ENCODE measurements at regions not wholly inside any gene's neighbourhood (a gene's known extent, or its start where the extent isn't known, plus 50 kb on each side); places are given as distances from the start of the nearest gene placed in this dataset.

DNA sequence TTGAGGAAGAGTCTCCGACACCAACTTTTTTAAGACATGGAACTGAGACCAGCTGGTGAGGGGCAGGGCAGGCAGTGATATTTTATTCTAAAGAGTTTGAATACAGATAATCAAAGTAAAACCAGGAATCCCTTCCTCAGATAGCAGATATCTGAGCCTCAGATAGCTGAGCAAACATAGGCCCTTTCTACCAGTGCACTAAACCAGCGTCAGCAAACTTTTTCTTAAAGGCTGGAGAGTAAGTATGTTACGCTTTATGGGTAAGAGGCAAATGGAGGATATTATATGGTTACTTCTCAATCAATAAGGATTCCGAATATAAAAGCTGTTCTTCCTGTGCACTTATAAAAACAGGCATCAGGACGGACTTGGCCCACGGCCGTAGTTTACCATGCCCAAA lies 73.9 kb downstream of the WNT5A start:
- DNase-seq = no peak

DNA sequence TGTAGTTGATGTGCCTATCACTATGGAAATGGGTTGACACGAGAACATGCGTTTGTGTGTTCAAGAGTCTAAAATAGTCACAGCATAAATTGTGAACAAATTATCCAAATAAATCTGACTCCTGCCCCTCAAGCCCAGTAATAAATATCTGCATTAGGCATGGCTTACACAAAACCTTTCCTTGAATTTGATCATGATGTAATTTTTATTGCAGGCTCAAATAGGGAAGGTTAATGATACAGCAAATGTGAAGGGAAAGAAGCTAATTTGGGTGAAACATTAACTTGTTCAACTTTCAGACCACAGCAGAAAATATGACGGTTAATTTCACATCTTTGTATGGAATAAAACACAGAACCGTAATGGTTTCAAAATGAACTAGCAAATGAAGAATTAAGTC lies 74.6 kb downstream of the WNT5A start:
- DNase-seq = no peak

DNA sequence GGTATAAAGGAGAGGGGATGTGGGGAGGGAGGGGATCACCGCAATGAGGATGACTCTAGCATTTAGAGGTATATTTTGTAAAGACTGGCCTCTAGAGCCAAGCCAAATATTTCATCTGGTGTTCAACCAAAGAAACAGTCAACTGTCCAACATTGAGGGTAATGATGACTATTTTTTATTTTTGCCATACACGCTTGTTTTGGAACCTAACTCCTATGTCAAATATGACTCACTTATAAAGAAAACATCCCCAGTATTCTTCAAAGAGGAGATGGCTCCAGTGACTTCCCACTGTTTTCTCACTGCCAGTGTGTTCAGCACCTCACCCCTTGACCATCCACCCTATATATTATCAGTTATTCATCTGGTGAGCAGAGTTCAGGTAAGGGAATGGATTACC lies 77.3 kb downstream of the WNT5A start:
- no peak for DNase-seq

DNA sequence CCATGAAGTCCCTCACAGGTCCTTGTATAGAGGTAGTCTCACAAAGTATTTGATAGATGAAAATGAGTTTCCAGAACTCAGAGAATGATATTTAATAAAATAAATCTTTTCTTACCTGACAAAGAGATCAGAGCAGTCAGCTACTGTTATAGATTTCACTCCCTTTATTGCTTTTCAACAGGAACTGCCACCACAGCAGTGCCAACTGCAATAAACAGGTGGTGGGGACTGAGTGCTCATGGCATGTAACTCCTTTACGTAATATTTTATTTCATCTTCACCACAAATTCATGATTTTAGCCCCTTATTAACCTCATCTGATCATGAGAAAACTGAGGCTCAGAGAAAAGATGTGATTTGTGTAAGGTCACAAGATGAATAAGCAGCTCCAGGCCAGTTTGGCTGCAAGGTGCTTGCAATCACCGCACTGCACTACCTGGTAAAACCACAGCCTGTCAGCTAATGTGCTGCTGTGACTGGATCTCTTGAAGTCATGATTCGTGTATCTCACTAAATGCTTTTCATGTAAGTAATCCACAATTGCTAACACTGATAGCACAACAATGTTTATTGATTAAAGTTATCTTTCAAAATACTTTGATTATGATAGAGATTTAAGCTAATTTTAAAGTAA lies 78.8 kb downstream of the WNT5A start:
- no peak for DNase-seq

DNA sequence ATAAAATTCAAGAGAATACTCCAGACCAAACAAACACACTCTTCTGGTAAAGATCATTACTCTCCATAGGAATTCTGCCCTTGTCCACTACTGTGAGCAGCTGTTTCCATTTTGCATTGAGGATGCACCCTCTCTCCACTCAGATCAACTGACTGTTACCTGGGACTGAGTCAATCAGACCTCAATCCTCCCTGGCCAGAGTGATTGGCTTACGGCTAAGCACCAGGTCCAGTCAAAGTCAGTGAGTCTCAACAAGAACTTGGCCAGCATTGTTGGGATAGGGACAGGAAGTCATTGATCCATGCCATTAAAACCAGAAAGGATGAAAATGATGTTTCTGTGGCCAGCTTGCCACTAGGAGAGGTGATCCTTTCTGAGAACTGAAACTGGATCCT lies 79.7 kb downstream of the WNT5A start:
- no peak for DNase-seq

DNA sequence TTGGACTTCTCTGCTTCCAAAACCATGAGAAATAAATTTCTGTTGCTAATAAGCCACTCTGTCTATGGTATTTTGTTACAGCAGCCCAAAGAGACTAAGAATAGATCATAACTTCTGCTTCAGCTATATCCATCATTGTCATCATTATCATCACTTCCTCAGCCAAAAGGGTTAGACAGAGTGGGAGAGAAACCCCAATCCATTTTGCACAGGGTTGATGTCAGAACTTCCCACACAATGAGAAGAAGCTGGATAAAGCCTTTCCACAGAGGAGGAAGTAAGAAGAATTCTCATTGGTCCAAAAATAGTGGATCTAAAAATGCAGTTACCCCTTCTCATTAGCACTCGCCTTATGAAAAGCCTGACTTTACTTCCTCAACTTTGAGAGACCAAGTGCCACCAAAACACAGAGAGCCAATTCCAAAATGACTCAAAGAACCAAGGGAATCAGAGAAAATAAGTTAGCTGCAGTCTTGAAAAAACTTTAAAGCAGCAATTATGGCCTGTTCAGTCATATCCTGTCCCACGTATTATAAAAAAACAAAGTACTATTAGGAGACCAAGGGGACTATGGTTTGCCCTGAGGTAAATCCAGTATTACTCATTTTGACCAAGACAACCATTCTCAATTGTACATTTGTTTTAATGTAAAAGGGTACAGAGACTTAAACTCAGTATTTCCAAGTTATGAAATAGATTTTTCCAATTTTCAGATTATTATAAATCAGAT lies 80.2 kb downstream of the WNT5A start:
- DNase-seq = no peak

DNA sequence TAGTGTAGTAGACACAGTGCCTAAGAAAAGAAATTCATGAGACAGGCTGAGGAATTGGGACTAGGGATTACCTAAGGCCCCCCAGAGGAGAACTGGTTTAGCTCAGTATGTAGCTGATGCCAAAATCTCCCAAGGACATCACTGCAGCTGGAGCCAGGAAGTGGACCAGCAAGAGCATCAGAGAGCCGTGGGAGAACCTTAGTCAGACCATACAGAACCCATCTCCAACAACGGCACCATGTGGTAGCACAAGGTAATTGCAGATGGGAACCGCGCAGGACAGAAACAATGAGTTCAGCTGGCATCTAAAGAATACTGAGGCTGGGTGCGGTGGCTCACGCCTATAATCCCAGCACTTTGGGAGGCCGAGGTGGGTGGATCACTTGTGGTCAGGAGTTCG lies 81.7 kb downstream of the WNT5A start:
- DNase-seq = peak; percentile 21

DNA sequence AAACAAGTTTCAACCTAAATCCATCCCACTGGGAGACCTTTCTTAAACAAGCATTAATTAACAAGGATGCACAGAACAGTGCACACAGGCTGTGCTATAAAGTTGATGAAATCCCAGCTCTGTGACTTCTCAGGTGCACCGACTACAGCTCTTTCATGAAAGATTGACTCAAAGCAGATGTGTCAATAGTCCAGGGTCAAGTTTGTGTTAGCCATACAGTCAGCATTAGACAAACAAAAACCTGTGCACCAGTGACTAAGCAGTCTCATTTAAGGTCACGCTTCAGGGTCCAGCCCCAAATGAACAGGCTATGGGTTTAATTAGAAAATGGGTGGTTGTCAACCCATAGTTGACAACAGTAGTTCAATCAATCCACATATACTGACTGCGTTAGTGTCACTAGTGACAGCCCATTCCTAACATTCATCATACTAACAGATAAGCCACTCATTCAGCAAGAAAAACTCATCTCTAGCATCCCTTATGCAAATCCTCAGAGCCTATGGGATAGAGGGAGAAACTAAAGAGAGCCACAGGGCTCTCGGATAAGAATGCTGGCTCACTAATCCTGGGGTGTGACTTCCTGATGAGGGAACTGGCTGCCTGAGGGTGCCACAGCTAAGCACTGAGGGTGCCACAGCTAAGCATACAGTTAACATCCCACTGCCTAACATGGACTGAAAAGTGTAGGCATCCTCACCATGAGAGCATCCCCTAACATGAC lies 84.1 kb downstream of the WNT5A start:
- DNase-seq = peak; percentile 42

DNA sequence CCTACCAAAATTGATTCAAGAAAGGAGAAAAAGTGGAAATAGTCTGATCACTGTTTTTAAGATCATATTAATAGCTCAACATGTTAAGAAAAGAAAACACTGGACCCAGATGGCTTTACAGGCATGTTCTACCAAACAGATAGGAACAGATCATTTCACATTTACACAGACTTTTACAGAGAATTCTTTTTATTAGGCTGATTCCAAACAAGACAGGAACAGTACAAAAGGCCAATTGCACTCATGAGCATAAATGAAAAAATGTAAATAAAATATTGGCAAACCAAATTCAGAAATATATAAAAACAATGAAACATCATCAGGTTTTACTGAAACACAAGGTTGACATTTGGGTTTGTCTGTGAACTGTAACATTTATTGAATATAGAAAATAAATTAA lies 106.5 kb downstream of the WNT5A start:
- DNase-seq = no peak

DNA sequence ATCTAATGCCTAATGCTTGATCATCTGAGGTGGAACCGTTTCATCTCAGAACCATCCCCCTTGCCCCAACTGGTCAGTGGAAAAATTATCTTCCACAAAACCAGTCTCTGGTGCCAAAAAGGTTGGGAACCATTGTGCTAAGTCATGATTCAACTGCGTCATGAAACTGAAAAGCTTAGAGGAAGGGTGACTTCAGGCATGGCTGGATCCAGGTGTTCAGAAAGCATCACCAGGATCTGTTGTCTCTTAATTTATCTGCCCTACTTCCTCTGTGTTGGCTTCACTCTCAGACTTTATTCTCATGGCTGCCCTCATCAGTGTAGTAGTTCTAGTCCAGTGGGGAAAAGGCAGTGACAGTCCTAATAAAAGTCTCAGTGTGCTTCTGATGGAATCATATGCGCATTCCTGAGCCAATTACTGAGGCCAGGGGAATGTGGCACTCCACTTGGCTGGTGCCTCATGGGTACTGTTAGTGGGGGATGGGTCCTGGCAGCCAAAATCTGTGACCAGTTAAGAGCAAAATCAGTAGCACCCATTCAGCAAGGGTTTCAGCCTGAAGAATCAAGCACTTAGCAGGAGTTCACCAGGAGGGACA lies 110.3 kb downstream of the WNT5A start:
- no peak for DNase-seq

DNA sequence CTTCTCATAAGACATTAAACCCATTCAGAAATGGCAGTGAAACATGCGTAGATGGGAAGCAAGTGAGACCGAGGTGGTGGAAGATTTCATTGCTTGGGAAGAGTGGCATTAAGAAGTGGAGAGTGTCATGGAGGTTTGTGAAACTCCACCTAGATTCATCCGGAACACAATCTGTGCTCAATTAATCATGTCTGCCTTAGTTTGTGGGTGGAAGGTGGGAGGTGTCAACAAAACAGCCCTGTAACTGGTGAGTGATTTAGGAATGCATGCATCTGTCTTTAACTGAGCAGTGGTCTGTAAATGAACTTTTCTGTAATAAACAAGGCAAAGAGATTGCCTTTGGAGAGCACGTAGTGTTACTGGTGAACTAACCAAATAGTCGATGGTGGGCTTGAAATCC lies 113.7 kb downstream of the WNT5A start:
- no peak for DNase-seq

DNA sequence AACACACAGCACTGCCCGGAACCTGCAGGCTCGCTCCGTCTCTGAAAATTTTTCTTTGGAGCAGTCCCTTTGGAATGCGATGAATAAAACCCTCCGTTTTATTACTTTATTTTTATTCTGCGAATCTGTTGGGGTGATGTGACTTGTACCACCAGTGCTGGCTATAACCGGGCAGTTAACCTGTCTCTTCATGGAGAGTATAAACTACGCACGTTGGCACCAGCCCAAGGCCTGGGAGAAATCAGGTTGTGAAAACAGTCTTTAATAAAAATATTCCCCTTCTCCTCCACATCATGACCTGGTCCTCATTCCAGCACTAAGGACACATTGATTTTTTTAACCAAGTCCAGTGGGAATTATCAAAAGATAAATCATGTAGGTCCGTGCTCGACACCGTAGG lies 116.8 kb downstream of the WNT5A start:
- no peak for DNase-seq

DNA sequence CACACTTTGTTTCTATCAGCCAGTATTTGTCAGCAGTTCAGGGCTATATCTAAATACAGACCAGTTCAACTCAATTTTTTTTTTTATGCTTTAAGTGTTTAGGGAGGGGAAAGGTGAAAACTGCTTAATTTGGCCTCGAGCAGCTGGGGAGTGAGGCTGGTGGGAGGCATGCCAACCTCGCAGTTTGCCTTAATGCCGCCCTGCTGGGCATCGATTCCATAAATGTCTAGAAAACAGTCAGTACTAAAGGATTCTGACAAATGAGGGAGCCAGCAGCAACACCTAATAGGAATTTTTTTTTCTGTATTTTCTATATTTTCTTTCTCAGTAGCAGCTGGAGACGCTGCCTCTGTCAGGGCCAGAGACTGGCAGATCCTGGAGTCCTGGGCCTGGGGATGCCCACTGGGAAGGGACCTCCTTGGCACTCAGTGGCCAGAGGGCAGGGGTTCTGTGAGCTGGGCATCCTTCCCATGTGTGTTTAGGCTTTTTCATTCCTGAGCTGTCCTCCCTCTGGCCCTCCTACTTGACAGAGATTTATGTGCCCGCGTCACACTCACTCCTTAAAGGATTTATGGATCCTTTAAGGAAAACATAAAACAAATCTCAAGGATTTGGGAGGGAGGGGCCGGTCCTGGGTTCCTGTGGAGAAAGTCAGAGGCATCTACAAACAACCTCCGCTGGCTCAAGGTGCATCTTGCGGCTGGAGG lies 117.8 kb downstream of the WNT5A start:
- DNase-seq = no peak

DNA sequence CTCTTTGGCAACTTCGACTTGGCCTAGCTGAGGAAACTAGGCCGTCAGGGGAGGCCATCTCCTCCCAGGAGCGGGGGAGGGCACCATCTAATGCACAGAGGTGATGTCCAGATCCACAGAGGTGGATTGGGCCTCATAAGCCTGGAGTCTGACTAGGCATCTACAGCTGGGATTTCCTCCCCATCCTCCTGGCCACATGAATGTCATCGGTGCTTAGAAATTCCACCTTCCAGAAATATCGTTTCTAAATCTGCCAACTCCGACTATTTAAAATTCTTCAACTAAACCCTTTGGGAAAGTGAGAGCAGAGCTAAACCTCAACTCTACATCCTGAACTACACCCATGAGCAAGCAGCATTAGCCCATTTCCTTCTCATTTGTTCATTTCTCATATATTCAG lies 118.7 kb downstream of the WNT5A start:
- DNase-seq = no peak

DNA sequence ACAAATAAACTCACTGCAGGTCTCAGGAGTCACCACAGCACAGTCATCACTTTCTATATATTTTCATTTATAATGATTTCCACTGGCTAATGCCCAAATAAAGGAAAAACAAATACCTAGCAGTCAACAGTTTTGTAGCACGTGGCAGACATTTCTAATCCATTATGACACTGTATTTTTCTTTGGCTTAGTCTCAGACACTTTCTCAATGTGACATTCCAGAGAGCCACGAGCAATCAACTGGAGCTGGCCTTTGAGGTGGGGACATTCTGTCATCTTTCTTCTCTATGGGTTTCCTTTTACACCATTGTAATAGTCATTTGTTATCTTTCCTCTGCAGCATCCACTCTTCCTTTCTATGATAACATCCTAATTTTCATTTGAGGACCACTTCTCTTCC lies 119.7 kb downstream of the WNT5A start:
- DNase-seq = no peak

DNA sequence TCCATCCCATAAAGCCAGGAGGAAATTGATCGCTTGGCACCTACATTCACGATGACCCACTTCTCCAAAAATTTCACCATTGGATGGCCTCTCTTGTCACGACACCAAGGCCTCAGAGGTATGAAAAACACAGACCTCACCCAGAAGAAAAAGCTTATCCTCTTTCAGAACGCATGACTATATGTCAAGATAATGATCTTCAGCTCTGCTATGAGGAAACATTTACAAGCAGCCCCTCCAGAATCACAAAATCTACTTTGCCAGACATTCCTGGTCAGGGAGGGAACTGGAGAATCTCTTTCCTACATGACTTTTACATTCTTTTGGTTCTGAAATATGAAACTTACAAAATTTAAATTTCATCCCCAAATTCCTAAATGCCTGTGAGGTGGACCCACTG lies 122.7 kb downstream of the WNT5A start:
- no peak for DNase-seq

DNA sequence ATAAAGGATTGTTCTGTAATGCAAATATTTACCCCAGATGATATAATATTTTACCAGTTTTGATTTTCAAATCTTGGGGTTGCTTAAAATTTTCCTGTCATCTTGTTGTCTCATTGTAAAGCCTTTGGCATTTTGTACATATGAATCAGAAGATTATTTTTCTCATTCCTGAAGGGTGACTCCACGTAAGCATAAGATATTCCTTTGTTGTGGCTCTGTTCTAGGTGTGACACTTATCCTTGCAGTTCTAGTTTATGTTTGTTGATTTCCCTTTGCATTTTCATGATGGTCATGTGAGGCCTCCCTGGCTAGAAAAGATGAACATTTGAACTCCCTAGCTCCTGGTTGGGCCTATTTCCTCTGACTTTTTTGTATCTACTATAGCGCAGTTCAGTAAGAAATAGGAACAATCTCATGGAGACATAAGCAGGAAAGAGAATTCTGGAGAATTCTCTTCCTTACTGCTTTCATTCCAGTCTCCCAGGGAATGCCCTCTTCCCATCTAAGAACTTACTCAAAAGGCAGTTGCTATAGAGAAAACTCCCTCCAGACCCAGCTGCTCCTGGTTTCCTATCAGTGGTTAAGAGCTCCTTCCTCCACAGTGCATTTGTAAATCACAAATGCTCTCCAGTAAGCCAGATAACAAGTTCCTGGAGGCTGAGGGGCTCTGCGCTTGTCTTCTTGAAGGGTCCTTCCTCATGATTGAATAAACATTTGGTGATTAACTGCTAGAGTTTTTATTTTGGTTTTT lies 124.7 kb downstream of the WNT5A start:
- DNase-seq = no peak

DNA sequence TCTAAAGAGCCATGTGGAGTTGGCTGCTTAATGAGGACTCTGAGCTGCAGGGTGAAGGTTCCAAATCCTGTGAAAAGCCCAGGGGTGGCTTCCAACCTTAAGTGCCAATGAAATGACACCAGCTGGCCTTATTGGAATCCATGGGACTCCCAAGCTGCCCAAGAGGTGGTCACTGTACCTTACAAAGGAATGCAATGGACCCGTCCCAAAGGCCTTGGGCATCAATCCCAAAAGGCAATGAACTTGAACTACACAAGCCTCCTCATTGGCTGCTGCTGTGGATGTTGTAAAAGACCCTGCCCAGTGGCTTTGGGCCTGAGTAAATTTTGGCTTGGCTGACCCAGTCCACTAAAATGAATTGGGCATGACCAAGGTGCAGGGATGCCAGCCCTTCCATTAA lies 129.3 kb downstream of the WNT5A start:
- no peak for DNase-seq

DNA sequence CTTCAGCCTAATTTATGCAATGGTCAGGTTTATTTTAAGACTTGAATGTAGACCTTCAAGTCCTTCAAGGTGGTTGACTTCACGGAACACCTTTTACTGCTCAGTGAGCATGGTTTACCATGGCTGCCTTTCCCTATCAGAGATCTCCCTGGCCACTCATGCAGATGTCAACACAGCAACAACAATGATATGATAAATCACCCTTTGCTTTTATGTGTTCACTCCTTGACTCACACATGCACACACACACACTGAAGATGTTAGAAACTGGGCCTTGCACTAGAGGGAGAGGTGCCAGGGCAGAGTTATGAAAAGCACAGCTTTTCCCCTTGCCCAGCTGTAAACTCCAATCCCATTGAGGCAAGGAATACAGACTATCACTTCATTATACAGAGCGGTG lies 134.4 kb downstream of the WNT5A start:
- DNase-seq = no peak

DNA sequence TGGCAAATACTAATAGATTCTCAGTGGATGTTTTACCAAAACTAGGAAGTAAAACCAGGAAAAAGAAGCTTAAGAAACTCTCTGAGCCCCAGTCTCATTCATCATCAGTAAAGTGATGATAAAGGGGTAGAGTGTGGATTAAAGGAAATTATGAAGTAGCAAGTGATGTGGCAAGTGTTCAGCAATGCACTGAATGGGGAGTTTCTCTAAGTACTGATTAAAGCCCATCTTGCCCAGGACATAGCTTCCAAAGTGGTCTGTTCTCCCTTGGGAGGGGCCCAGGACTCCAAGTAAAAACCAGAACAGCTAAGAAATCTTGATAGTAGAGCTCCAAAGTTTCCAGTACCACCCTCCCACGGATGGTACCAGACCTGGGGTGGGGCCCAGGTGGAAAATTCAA lies 137.3 kb downstream of the WNT5A start:
- DNase-seq = no peak

DNA sequence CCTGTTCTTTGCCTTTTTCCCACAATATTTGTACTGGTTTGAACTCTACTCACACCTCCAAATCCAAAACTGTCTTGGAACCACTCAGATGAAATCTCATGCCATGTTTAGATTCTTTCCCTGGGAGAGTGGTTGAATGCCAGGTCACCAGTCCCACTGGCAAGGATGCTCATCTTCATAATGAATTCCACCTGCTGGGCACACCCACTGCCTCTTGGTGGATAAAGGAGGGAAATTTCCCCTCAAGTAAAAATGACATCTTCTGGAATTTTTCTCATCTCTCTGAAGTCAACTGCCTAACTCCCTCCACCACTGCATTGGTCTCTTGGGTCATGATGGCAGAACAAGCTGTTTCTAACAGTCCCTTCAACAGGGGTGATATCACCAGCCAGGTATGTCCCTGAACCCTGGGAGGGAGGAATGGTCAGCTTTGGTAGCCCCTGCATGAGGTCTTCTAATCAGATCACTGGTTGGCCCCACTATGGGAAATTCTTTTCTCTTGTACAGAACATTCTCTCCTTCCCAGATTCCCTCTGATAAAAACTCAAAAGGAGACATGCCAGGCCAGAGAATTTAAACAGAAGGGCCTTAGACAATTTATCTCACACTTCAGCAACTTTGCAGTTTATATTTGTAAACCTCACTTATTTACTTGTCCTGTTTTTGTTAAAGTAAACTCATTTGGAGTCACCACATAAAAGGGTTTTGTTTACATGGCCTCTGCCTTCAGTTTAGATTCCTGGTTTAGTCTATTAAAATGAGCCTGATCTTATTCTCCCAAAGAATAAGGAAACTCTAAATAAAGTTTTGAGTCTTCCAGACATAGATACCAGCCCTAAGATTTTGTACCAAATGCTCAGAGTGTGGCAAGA lies 143.4 kb downstream of the WNT5A start:
- no peak for DNase-seq
